T-helper 2 cell (primary cell): ENCODE measurements at regions not wholly inside any gene's neighbourhood (a gene's known extent, or its start where the extent isn't known, plus 50 kb on each side); places are given as distances from the start of the nearest gene placed in this dataset.
"Not testable (repeated sequence)": the region's sequence is repeated elsewhere in the genome, so short reads cannot be mapped to it uniquely, and the experiment has no call there.

Source experiments
- DNase-seq, 5 experiments: peaks; one replicate each; pipeline versions ENCODE4 v3.0.0 to v3.0.0-alpha.2; 2012 to 2022

DNA sequence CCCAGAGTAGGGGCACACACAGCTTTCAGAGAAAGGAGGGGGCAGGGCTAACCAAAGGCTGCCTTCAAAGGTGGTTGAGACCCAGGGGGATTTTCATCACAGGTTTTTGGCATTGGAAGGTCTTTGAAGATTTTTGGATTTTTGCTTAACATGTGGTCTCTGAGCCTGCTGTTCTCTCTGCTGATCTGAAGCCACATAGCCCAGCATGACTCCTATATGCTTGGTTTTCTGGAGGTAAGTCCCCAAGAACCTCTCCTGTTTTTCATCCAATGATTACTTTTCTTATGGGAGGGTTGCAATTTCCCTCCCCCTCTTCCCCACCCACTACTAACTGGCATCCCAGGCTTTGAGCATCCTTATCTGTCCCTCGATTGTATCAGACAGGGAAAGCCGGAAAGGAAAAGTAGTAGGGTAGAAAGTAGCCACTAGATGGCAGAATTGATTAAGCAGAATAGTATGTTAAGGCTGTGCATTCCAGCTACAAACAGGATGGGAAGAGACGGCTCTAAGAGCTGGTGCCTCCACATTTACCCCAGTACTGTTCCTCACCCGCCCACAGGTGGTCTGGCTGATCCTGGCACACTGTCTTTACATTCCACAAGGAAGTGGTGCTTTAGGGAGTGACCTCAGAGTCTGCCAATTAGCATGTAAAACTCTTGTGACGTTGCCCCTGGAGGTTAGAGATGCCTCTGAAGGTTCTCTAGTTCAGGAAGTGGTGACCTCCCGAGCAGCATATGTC lies 218.9 kb upstream of the EDNRB start:
- DNase-seq, result peak in 1 of 5 experiments; percentile 20

DNA sequence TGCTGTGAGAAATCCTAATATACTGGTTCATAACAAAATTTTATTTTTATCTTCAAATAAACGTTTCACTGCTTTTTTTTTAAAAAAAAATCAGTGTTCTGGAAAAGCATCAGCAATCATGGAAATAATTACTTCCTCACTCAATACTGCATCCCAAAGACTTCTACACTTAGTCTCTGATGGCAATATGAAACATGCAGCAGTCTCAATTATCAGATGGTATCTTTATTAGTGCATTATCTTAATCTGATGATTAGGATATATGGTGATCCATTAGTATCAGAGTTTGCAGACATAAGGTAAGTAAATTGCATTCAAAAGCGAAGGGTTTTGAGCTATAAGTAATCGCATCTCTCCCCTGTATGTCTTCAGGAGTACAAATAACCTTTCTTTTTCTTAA lies 218.3 kb upstream of the EDNRB start:
- DNase-seq, result no peak

DNA sequence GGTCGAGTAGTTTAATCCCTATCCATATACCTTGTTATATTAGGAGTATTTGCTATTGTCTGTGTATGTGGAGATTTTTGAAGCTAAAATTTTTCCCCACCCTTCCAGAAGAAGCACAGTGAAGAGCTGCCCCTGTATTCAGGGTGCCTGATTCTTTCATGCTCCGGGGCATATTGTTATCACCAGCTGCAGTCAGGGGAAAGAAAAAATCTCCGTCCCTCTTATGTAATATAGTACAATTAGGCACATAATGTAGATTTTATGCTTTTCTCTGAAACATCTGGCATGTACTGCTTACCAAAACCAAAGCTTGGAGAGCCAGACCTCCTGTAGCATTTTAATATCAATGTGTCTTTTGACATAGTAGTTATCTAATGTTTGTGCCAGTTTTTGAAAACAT lies 214.9 kb upstream of the EDNRB start:
- DNase-seq, result no peak

DNA sequence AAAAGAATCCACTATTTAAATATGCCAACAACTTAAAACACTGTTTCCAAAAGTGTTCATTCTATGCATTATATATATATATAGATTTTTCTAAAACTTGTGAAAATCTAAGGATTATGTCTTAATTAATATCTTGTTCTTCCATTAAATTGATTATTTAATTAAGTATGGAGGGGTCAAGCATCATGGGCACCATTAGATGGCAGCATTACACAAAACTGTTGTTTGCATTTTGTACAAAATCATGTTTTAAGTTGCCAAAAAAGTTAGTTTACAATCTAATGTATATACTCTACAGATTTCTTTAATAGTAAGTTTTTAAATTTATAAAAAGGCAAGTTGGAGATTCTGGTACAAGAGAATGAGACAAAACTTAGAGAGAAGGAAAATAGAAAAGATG lies 213.2 kb upstream of the EDNRB start:
- DNase-seq, result no peak

DNA sequence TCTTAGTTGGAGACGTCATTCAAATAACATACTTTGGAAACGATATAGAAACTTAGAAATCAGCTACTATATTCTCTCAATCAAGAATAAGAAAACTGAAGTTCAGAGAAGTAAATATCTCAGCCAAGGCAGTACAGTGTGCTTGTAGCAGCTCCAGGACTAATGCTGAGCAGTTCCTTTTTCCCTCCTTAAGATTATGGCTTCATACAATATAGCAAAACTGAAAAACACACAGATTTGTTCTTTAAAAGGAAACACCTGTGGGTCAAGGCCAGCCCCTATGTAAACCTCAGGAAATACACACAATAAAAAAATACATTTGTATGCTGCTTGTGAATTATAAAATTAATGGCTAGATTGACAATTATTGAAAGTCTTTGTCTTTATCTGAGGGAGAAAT lies 212.7 kb upstream of the EDNRB start:
- no peak for DNase-seq

DNA sequence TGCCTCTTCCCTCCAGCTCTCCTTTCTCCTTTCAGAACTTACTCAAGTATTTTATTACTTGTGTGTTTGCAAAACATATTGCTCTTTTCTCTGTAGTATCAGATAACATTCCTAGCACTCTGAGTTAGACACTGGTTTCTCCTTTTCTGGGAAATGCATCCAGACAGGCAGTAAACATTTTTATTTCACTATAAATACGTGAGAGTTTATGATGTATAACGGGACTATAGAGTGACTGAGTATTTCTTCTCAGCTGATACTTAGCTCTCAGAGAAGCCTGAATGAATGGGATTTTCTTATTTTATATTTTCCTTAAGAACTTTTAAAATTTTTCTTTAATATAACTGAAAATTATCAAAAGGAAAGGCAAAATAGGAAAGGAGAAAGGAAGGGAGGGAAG lies 211.2 kb upstream of the EDNRB start:
- no peak for DNase-seq

DNA sequence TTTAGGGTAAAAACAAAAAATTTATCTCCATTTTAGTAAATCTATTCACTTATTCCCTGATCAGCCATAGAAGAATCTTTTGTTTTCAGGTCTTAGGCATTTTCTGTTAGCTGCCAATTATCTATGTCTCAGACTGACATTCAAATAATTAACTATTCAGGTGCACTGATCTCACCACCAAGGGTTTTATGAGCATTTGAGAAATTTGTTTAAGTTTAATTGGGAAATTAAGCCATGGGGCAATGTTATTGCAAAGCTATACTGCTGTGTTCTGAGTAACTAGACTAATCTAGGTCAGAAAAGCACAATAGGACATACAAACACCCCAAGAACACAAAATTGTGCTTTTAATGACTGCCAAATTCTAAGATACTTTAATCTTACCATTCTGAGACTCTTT lies 210.7 kb upstream of the EDNRB start:
- DNase-seq, result no peak

DNA sequence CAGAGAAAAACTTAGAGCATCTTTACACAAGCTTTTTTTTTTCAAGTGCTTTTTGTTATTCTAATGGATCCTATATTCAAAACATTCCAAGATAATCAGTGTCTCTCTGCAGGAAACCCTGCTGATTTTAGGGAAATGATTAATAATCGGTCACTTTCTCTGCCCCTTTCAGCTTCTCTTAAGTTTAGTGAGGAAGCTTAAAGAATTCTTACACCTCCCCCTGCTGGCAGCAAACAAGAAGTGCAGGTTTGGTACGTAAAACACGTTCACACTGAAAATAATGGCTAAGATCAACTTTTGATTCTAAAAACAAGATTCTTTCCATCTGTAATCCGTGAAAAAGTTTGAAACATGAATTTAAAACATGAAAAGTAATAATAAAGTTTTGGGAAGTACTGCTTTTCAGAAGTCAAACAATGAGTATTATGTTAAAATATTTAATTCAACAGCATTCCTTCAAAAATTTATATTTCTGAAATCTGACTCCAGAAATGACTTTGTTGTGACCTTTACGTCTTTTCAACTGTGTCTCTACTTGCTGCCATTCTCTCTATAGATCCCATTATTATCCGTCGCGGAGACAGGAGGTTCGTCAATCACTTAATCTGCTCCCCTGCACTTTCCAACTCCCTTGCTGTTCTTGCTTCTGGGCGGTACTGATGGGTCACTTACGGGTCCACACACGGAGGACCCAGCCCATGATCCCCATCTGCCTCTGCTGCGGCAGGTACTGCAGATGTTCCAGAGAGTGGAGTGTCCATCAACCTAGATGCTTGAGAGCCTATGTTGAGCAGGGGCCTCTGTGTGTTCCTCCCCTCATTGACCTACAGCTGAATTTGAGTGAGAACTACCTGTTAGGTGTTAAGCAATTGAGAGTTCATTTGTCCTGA lies 203.1 kb upstream of the EDNRB start:
- DNase-seq, result peak in 2 of 5 experiments; percentile 5 to 51

DNA sequence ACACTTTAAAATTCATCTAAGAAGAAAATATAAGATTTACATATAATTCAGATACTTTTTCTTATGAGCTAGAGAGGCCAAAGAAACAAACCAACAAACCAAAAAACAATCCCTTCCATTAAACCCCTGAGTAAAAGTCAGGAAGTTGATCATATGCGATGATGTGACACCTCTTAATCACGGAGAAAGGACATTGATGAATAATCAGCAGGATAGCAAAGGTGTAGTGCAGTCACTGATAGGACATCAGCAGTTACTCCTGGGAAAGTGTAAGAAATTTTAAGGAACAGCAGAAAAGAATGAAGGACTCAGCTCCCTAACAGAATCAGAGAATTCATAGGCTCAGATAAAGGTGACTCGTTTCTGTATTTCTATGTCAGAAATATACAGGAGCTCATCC lies 202.4 kb upstream of the EDNRB start:
- no peak for DNase-seq

DNA sequence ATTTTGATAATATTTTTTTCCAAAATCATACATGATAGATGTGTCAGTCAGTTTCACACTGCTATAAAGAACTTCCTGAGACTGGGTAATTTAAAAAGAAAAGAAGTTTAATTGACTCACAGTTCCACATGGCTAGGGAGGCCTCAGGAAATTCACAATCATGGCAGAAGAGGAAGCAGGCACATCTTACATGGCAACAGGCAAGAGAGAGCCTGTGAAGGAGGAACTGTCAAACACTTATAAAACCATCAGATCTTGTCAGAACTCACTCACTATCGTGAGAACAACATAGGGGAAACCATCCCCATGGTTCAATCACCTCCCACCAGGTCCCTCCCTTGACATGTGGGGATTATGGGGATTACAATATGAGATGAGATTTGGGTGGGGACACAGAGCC lies 201.5 kb upstream of the EDNRB start:
- not testable (repeated sequence) for DNase-seq

DNA sequence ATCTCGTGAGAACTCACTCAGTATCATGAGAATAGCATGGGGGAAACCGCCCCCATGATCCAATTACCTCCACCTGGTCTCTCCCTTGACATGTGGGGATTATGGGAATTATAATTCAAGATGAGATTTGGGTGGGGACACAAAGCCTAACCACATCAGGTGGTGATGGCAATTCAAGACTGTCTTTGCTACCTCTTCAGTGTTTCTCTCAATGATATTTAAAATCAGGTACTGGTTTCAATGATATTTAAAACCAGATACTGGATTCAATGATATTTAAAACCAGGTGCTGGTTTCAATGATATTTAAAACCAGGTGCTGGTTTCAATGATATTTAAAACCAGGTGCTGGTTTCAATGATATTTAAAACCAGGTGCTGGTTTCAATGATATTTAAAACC lies 198.4 kb upstream of the EDNRB start:
- DNase-seq, result not testable (repeated sequence)

DNA sequence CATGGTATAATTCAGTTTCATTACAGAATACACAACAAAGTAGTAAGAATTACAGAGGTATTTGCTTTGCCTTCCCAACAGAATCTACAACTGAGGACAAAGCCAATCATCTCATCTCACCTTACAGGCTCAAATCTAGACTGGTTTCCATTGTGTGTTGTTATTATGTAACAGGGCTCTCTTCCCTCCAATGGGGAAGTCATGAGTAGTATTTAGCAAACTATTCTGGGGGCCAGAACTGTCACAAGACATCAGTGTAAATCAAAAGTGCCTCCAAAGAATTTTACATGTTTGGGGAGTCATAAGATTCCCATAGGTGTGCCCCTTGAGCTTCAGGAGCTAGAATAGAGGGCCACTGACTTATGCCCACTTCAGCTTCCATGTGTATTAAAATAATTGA lies 187.0 kb upstream of the EDNRB start:
- DNase-seq, result no peak

DNA sequence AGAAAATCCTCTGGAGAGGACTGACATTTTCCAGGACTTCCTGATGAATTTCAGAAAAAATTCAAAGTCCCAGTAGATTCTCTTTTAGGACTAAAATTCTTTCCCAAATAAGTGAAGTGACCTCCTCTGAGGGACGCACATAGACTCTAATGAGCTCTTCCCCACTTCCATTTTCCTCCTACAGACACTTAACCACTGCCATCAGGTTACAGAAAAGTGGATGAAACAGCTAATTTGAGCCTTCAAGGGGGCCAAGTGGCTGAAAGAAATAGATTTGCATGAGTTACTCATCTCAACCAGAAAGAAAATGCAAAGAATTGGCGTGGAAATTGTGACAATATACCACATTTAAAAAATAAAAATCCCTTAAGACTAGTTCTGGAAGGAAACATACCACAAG lies 185.3 kb upstream of the EDNRB start:
- no peak for DNase-seq

DNA sequence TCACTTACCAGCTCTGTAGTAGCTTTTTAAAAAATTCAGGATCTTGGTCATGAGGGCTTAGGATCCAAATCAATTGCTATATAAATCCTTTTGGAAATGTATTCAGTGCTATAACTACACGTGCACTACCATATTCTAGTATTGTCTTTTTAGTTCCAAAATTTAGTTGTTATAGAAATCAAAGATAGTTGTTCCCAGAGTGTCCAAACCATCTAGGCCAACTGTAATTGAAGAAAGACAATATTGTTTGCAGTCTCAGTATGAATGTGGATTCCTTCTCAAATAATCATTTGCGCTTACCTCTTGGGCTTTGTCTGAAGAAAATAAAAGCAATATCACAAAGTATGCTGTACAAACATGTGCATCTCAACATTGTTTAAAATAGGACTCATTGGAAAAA lies 184.1 kb upstream of the EDNRB start:
- no peak for DNase-seq

DNA sequence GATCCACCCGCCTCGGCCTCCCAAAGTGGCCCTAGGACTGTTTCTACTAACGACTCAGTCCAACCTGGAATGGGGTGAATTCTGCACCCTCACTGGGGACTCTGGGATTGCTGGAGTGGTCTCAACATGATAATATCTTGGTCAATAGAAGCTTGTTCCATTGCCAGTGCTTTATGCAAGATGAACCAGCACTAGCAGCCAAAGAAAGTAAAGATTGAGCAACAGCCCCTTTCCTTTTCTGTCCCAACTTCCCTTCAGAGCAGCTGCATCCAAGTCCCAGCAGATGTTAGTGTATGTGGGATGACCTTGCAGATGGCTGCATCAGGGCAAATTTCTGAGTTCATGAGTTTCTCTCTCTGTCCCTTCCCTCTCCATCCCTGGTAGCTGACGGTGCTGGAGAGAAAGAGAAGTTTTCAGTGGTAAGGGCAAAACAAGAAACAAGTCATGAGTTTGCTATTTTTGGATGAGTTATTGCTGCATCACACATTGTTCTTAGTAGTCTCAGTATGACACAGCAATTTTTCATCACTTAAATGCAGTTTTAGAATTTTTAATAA lies 183.6 kb upstream of the EDNRB start:
- DNase-seq, result no peak

DNA sequence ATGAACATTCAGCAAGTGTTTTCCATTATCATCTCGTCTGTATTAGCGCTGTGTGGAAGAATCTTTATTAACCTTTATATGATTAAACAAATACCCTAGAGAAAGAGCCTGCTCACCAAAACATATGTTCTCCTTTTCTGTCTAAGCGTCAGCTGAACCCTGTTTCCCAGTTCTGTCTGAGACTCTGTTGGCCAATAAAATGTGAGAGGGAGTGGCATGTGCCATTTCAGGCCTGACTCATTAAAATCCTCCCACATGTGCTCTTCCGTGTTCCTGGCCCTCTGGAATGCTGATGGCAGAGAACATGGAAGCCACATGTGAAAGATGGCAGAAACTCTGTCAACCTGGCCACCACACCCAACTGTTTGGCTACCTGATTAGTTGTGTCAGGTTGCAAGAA lies 181.9 kb upstream of the EDNRB start:
- DNase-seq, result no peak

DNA sequence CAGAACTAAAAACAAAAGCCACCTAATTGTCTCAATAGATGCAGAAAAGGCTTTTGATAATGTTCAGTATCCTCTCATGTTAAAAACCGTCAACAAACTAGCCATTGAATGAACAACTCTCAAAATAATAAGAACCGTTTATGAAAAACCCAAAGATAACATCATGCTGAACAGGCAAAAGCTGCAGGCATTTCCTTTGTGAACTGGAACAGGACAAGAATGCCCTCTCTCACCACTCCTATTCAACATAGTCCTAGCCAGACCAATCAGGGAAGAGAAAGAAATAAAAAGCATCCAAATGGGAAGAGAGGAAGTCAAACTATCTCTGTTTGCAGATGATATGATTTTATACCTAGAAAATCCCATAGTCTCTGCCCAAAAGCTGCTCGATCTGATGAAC lies 179.6 kb upstream of the EDNRB start:
- DNase-seq, result no peak

DNA sequence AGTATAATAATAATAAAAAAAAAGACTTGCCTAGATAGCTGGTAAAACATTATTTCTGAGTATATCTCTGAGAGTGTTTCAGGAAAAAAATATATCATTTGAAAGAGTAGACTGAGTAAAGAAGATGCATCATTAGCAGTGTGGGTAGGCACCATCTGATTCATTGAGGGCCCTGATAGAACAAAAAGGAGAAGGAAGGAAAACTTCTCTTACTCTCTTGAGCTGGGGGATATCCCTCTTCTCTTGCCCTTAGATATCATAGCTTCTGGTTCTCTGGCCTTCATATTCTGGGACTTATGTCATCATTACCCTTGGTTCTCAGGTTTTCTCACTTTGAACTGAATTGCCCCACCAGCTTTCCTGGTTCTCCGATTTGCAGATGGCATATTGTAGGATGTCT lies 177.6 kb upstream of the EDNRB start:
- DNase-seq, result no peak

DNA sequence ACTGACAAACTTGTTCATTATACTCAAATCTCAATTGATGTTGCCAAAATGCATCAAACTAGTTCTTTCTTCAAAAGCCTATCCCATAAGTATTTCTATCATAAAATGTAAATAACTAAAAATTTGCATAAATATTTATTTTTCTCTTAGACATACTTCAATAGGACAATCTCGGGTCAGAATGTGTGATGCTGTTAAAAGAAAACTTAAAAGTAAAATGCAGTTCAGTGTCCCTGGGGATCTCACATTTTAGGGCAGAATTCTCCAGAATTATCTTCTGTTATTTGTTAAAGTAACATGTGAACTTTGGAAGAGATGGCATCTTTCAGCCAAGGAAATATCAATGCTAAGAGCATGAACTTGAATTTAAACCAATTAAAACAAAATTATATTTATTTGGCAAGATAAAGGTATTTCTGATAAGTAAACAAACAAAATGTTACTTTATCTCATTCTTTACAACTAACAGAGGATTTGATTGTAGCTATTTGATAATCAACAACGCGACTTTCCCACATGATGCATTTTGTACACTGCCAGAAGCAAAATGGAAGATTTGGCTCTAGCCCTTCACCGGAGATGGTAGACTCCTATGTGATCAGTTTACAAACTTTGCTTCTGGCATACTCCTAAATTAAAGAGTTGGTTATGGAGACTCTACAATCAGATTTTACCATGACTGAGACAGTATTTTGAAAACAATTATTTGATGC lies 169.5 kb upstream of the EDNRB start:
- no peak for DNase-seq

DNA sequence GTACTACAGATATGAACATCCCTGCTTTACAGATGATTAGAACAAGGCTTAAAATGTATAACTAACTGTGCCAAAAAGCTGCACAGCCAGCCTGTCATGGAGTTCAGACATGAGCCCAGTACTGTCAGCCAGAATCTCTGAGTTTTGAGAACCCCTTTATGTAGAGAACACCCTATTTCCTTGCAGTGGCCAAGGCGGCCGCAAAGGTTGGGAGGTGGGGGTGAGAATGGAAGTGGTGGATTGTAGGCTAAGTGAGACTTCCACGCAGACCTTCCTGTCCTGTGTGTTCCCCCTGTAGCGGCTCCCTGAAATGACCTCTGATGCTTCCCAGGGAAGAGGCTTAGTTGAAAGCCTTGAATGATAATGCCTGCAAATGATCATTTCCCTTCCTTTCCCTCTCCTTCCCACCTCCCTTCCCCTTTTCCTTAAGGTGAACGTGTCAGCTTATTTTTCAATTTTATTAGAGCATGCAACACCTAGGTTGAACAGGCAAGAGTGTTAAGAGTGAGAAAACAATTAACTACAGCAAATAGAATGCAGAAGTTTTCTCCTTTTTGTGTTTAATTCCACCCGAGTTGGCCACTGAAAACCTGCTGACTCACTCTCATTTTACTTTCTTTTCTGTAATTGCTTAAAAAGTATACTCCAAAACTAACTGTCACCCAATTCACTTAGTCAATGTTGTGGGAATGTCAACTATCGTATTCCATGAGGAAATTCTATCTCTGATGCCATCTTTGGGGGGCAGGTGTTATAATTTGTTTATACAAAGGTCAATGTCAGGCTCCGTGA lies 167.0 kb upstream of the EDNRB start:
- no peak for DNase-seq

DNA sequence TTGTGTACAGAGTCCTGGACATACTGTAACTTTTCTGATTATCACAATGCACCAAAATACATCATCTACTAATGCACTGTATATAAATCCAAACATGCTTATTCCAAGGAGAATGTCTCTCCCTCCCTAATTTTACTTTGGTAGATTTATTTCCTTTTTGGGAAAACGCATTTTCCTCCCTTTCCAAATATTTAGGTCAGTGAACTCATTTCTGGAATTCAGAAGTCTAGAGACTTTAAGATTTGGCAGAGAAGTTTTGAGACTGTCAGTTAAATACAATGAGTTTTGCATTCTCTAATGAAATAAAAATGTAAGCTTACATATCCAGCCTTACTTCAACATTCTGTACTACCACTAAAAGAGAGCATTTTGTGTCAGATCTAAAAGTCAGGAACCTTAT lies 165.8 kb upstream of the EDNRB start:
- DNase-seq, result no peak

DNA sequence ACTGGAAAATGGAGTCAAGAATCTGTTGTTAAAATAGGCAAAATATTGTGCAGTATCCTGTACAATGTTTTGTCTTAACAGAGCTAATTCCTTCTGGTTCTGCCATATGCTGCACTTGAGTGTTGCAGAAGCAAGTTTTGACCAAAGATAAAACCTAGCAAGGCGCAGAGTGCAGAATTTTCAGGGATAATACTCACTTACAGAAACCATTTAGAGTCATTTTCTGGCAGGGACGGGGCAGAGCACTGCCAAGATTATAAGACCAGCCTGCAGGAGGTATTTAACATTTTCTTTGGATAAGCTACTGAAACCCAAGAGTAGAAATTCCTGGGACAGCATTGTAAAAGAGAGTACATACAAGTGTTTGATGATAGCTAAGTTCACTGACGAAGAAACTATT lies 159.5 kb upstream of the EDNRB start:
- DNase-seq, result no peak

DNA sequence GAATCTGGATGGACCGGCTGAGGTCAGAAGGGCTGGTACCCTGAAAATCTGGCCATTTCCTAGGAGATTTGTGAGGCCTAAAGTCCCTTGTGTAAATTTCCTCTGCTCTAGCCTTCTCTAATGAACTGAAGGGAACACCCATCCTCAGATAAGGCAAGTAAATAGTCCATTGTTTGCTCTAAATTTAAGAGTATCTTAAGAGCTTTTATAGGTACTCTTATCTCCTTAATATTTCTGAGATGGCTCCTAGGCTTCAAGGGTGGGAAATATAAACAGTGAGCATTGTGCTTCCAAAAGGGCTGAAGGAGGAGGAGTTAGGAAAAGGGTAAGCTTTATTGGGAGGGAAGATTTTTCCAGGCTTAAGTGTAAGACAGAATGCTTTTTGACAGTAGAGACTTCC lies 148.7 kb upstream of the EDNRB start:
- no peak for DNase-seq
